ENCODE measurements at regions not wholly inside any gene's neighbourhood (a gene's known extent, or its start where the extent isn't known, plus 50 kb on each side); places are given as distances from the start of the nearest gene placed in this dataset.

DNA sequence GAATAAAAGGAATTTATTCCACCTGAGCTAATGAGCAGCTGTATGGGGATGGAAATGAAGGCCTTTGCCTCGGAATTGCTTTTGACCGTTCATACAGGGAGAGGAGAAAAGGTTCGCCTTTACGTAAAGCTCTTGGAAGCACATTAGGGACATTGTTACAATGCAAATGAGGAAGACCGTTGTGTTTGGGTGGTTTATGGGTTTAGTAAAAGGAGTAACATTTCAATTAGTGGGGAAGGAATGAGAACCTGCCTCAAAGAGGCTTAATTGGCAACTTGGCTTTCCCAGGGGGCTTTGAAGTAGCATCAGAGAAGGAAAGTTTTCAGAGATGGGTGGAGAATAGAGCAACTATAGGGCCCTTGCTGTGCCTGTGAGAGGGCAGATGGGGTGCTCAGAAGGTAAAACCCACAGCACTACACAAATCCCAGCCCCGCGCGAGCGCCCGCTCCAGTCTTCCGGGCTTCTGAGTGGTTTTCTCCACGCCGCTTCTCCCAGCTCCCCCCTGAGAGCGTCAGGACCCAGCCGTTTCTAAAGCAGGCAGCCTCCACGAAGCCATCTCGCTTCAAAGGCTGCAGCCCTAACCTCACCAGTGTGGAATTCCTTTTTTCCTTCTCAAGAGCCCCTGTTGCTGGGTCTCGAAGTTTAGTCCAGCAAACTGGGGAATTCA, 192.0 kb upstream of the HES1 start:
- intact Hi-C loops (cut with DNase I), result no loop called here
- no peak for ATAC-seq (ENCODE audit: low FRiP score)

DNA sequence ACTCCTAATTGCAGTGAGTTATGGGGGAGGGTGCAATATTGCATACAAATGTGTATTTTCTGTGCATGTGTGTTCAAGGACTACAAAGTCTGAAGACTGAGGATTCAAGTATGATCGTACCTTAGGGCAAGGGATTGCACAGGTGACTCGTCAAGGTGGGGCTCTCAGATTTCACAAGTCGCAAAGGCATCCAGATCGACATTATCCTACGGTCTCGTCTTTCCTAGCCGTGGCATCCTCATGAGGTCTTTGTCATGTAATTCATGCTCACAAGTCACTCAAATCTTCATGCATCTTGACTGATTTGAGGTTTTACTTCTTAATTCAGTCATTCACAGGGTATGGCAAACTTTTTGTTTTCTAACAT, 191.4 kb upstream of the HES1 start:
- no peaks in the 10 kb centered on the region for H3K9me3 ChIP-seq (ENCODE audit: control insufficient read depth, low read length)
- H3K4me3 ChIP-seq (ENCODE audit: low read length in 2 of 2), result no peak overlapping the region
- intact Hi-C loops (cut with DNase I), result no loop called here
- no peaks in the 10 kb centered on the region for H3K36me3 ChIP-seq (ENCODE audit: control insufficient read depth in 1 of 2, insufficient read depth in 2 of 2, low read length in 1 of 2)
- H3K4me1 ChIP-seq (ENCODE audit: control insufficient read depth in 1 of 2, insufficient read depth in 2 of 2, low read length in 2 of 2), result no peaks in the 10 kb centered on the region
- ATAC-seq (ENCODE audit: low FRiP score) (no peak), DNase-seq (no peak)
- H3K27me3 ChIP-seq (ENCODE audit: control insufficient read depth in 1 of 2, insufficient read depth in 2 of 2, low read length in 1 of 2), result no peaks in the 10 kb centered on the region
- no peak overlapping the region for H3K27ac ChIP-seq (ENCODE audit: low read depth in 1 of 2, low read length in 2 of 2)
- 47 to 62% methylated on average over 7 of the region's 7 CpGs for WGBS, 2 donors

More for the DNA sequence above, 192.0 kb upstream of the HES1 start:
- no peak for DNase-seq
- 77 to 86% methylated on average over 18 of the region's 18 CpGs for WGBS, 2 donors
- no peaks in the 10 kb centered on the region for H3K36me3 ChIP-seq (ENCODE audit: control insufficient read depth in 1 of 2, insufficient read depth in 2 of 2, low read length in 1 of 2)
- H3K4me1 ChIP-seq (ENCODE audit: control insufficient read depth in 1 of 2, insufficient read depth in 2 of 2, low read length in 2 of 2), result no peaks in the 10 kb centered on the region
- no peaks in the 10 kb centered on the region for H3K9me3 ChIP-seq (ENCODE audit: control insufficient read depth, low read length)
- H3K4me3 ChIP-seq (ENCODE audit: low read length in 2 of 2), result no peak overlapping the region
- no peaks in the 10 kb centered on the region for H3K27me3 ChIP-seq (ENCODE audit: control insufficient read depth in 1 of 2, insufficient read depth in 2 of 2, low read length in 1 of 2)
- H3K27ac ChIP-seq (ENCODE audit: low read depth in 1 of 2, low read length in 2 of 2), result no peak overlapping the region

GRCh38 chr3:193945143-193945542, 190.8 kb upstream of the HES1 start:
- Histone ChIP-seq H3K4me1 (ENCODE audit: control insufficient read depth in 1 of 2, insufficient read depth in 2 of 2, low read length in 2 of 2) (no peaks in the 10 kb centered on the region), H3K9me3 (ENCODE audit: control insufficient read depth, low read length) (no peaks in the 10 kb centered on the region), H3K27ac (ENCODE audit: low read depth in 1 of 2, low read length in 2 of 2) (no peak overlapping the region), H3K36me3 (ENCODE audit: control insufficient read depth in 1 of 2, insufficient read depth in 2 of 2, low read length in 1 of 2) (no peaks in the 10 kb centered on the region), H3K27me3 (ENCODE audit: control insufficient read depth in 1 of 2, insufficient read depth in 2 of 2, low read length in 1 of 2) (no peaks in the 10 kb centered on the region), H3K4me3 (ENCODE audit: low read length in 2 of 2) (no peak overlapping the region)
- WGBS, 2 donors, result 17 to 21% methylated on average over 5 of the region's 5 CpGs
- ATAC-seq (ENCODE audit: low FRiP score), result peak; percentile 60
- no peak for DNase-seq
- intact Hi-C loops (cut with DNase I), result no loop called here

GRCh38 chr3:193946945-193947344, 189.0 kb upstream of the HES1 start:
- WGBS, 2 donors, result 25 to 26% methylated on average over 5 of the region's 5 CpGs
- no peak overlapping the region for H3K4me3 ChIP-seq (ENCODE audit: low read length in 2 of 2)
- no peaks in the 10 kb centered on the region for H3K27me3 ChIP-seq (ENCODE audit: control insufficient read depth in 1 of 2, insufficient read depth in 2 of 2, low read length in 1 of 2)
- no peak for ATAC-seq (ENCODE audit: low FRiP score)
- H3K4me1 ChIP-seq (ENCODE audit: control insufficient read depth in 1 of 2, insufficient read depth in 2 of 2, low read length in 2 of 2), result no peaks in the 10 kb centered on the region
- H3K9me3 ChIP-seq (ENCODE audit: control insufficient read depth, low read length), result no peaks in the 10 kb centered on the region
- no peak for DNase-seq
- intact Hi-C loops (cut with DNase I), result no loop called here
- no peak overlapping the region for H3K27ac ChIP-seq (ENCODE audit: low read depth in 1 of 2, low read length in 2 of 2)
- H3K36me3 ChIP-seq (ENCODE audit: control insufficient read depth in 1 of 2, insufficient read depth in 2 of 2, low read length in 1 of 2), result no peaks in the 10 kb centered on the region

DNA sequence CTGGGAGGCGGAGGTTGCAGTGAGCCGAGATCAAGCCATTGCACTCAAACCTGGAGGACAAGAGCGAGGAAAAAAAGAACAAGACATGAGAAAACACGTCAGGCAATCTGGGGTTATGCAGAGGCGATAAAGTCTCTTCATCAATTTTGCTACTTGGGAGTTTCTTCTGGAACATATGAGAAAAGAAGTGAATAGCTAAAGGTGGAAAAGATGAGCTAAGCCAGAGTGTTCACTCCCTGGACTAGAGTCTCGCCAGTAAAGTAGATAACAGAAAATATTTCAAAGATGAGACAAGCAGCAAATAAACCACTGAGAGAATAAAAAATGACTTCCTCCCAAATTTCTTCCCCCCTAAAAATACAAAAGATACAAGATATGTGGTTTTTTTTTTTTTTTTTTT, 188.4 kb upstream of the HES1 start:
- Histone ChIP-seq H3K4me1 (ENCODE audit: control insufficient read depth in 1 of 2, insufficient read depth in 2 of 2, low read length in 2 of 2) (no peaks in the 10 kb centered on the region), H3K27me3 (ENCODE audit: control insufficient read depth in 1 of 2, insufficient read depth in 2 of 2, low read length in 1 of 2) (no peaks in the 10 kb centered on the region), H3K36me3 (ENCODE audit: control insufficient read depth in 1 of 2, insufficient read depth in 2 of 2, low read length in 1 of 2) (no peaks in the 10 kb centered on the region), H3K4me3 (ENCODE audit: low read length in 2 of 2) (no peak overlapping the region), H3K27ac (ENCODE audit: low read depth in 1 of 2, low read length in 2 of 2) (no peak overlapping the region), H3K9me3 (ENCODE audit: control insufficient read depth, low read length) (no peaks in the 10 kb centered on the region)
- ATAC-seq (ENCODE audit: low FRiP score) (no peak), DNase-seq (no peak)
- WGBS, 2 donors, result 85% methylated on average over 6 of the region's 6 CpGs
- intact Hi-C loops (cut with DNase I), result no loop called here

GRCh38 chr3:193948459-193948858, 187.5 kb upstream of the HES1 start:
- WGBS, 2 donors, result 87 to 92% methylated on average over 3 of the region's 3 CpGs
- Histone ChIP-seq H3K27ac (ENCODE audit: low read depth in 1 of 2, low read length in 2 of 2) (no peak overlapping the region), H3K27me3 (ENCODE audit: control insufficient read depth in 1 of 2, insufficient read depth in 2 of 2, low read length in 1 of 2) (no peaks in the 10 kb centered on the region), H3K9me3 (ENCODE audit: control insufficient read depth, low read length) (no peaks in the 10 kb centered on the region), H3K4me1 (ENCODE audit: control insufficient read depth in 1 of 2, insufficient read depth in 2 of 2, low read length in 2 of 2) (no peaks in the 10 kb centered on the region), H3K36me3 (ENCODE audit: control insufficient read depth in 1 of 2, insufficient read depth in 2 of 2, low read length in 1 of 2) (no peaks in the 10 kb centered on the region), H3K4me3 (ENCODE audit: low read length in 2 of 2) (no peak overlapping the region)
- intact Hi-C loops (cut with DNase I), result no loop called here
- no peak for ATAC-seq (ENCODE audit: low FRiP score)
- DNase-seq, result no peak

- 88 to 95% methylated on average over 1 of the region's 1 CpG for WGBS, 2 donors
- Histone ChIP-seq H3K9me3 (ENCODE audit: control insufficient read depth, low read length) (no peaks in the 10 kb centered on the region), H3K36me3 (ENCODE audit: control insufficient read depth in 1 of 2, insufficient read depth in 2 of 2, low read length in 1 of 2) (no peaks in the 10 kb centered on the region), H3K27ac (ENCODE audit: low read depth in 1 of 2, low read length in 2 of 2) (no peak overlapping the region), H3K4me1 (ENCODE audit: control insufficient read depth in 1 of 2, insufficient read depth in 2 of 2, low read length in 2 of 2) (no peaks in the 10 kb centered on the region), H3K27me3 (ENCODE audit: control insufficient read depth in 1 of 2, insufficient read depth in 2 of 2, low read length in 1 of 2) (no peaks in the 10 kb centered on the region), H3K4me3 (ENCODE audit: low read length in 2 of 2) (no peak overlapping the region)
- ATAC-seq (ENCODE audit: low FRiP score) (no peak), DNase-seq (no peak)
- intact Hi-C loops (cut with DNase I), result no loop called here
These were observed 184.1 kb upstream of the HES1 start for GRCh38 chr3:193951859-193952258.

- Histone ChIP-seq H3K27ac (ENCODE audit: low read depth in 1 of 2, low read length in 2 of 2) (no peak overlapping the region), H3K9me3 (ENCODE audit: control insufficient read depth, low read length) (no peaks in the 10 kb centered on the region), H3K27me3 (ENCODE audit: control insufficient read depth in 1 of 2, insufficient read depth in 2 of 2, low read length in 1 of 2) (peaks cover 0 to 2% of the 10 kb centered on the region in 2 donors), H3K4me1 (ENCODE audit: control insufficient read depth in 1 of 2, insufficient read depth in 2 of 2, low read length in 2 of 2) (no peaks in the 10 kb centered on the region), H3K4me3 (ENCODE audit: low read length in 2 of 2) (no peak overlapping the region), H3K36me3 (ENCODE audit: control insufficient read depth in 1 of 2, insufficient read depth in 2 of 2, low read length in 1 of 2) (no peaks in the 10 kb centered on the region)
- intact Hi-C loops (cut with DNase I), result no loop called here
- no peak for DNase-seq
- no peak for ATAC-seq (ENCODE audit: low FRiP score)
These were observed 181.2 kb upstream of the HES1 start for GRCh38 chr3:193954752-193955151.

DNA sequence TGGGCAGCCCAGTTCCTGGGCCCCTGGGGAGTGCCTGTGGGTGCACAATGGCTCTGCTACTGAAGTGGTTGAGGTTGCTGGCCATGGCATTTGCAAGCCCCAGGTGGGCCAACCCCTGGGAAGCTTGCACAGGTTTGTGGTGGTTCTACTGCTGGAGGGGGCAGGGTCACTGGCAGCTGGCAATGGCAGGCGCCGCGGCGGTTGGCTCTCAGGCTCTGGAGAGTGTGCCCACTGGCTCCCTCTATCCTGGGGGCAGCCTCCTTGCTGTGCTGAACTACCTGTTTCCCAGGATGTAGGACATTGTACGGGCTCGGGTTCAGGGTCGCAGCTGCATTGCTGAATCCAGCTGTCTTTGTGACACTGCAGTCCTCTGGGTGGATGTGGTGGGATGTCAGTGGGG, 180.2 kb upstream of the HES1 start:
- 98 to 100% methylated on average over 7 of the region's 7 CpGs for WGBS, 2 donors

More for the DNA sequence above, 180.2 kb upstream of the HES1 start:
- no peaks in the 10 kb centered on the region for H3K9me3 ChIP-seq (ENCODE audit: control insufficient read depth, low read length)
- H3K36me3 ChIP-seq (ENCODE audit: control insufficient read depth in 1 of 2, insufficient read depth in 2 of 2, low read length in 1 of 2), result no peaks in the 10 kb centered on the region
- peaks cover 0 to 2% of the 10 kb centered on the region in 2 donors for H3K27me3 ChIP-seq (ENCODE audit: control insufficient read depth in 1 of 2, insufficient read depth in 2 of 2, low read length in 1 of 2)
- H3K4me3 ChIP-seq (ENCODE audit: low read length in 2 of 2), result no peak overlapping the region
- intact Hi-C loops (cut with DNase I), result no loop called here
- no peak for ATAC-seq (ENCODE audit: low FRiP score)
- H3K27ac ChIP-seq (ENCODE audit: low read depth in 1 of 2, low read length in 2 of 2), result no peak overlapping the region
- DNase-seq, result no peak
- H3K4me1 ChIP-seq (ENCODE audit: control insufficient read depth in 1 of 2, insufficient read depth in 2 of 2, low read length in 2 of 2), result no peaks in the 10 kb centered on the region

Data from aorta (tissue), 5 donors.